C1 segment of cervical spinal cord (tissue), 14 donors: ENCODE measurements at regions not wholly inside any gene's neighbourhood (a gene's known extent, or its start where the extent isn't known, plus 50 kb on each side); places are given as distances from the start of the nearest gene placed in this dataset.
"Not testable (repeated sequence)": the region's sequence is repeated elsewhere in the genome, so short reads cannot be mapped to it uniquely, and the experiment has no call there.

ENCODE experiments used
- DNase-seq, 14 donors: peaks; one replicate each; lab custom pipeline; 2025; lab: John Stamatoyannopoulos, UW

GRCh38 chrY:7416406-7416805, 504.9 kb upstream of the AMELY start:
- no peak for DNase-seq

GRCh38 chrY:7415157-7415633, 503.6 kb upstream of the AMELY start:
- DNase-seq: no peak

- no peak for DNase-seq
These were observed 478.5 kb upstream of the AMELY start for GRCh38 chrY:7390056-7390455.

GRCh38 chrY:7382988-7383387, 471.4 kb upstream of the AMELY start:
- DNase-seq: no peak

- DNase-seq: no peak
These were observed 465.5 kb upstream of the AMELY start for GRCh38 chrY:7377091-7377490.

- not testable (repeated sequence) for DNase-seq
These were observed 462.9 kb upstream of the AMELY start for GRCh38 chrY:7374485-7374884.

GRCh38 chrY:7371953-7372352, 460.4 kb upstream of the AMELY start:
- not testable (repeated sequence) for DNase-seq

GRCh38 chrY:7371026-7371425, 459.5 kb upstream of the AMELY start:
- DNase-seq: not testable (repeated sequence)

- DNase-seq: no peak
These were observed 448.0 kb upstream of the AMELY start for GRCh38 chrY:7359520-7359919.

- no peak for DNase-seq
These were observed 446.7 kb upstream of the AMELY start for GRCh38 chrY:7358103-7358752.

GRCh38 chrY:7355891-7356290, 444.3 kb upstream of the AMELY start:
- not testable (repeated sequence) for DNase-seq

GRCh38 chrY:7344661-7345060, 433.1 kb upstream of the AMELY start:
- DNase-seq: peak in 2 of 14 donors; percentile 0 to 12

- DNase-seq: no peak
These were observed 431.7 kb upstream of the AMELY start for GRCh38 chrY:7343261-7343660.

GRCh38 chrY:7342732-7343131, 431.2 kb upstream of the AMELY start:
- DNase-seq: not testable (repeated sequence)

- no peak for DNase-seq
These were observed 428.0 kb upstream of the AMELY start for GRCh38 chrY:7339391-7340087.

GRCh38 chrY:7336023-7336873, 424.7 kb upstream of the AMELY start:
- no peak for DNase-seq

- DNase-seq: no peak
These were observed 422.9 kb upstream of the AMELY start for GRCh38 chrY:7334449-7334848.

- DNase-seq: no peak
These were observed 415.0 kb upstream of the AMELY start for GRCh38 chrY:7326296-7327246.

GRCh38 chrY:7325531-7325930, 414.0 kb upstream of the AMELY start:
- DNase-seq: no peak

- no peak for DNase-seq
These were observed 409.2 kb upstream of the AMELY start for GRCh38 chrY:7320751-7321150.

GRCh38 chrY:7320171-7320570, 408.6 kb upstream of the AMELY start:
- DNase-seq: not testable (repeated sequence)
